Left lobe of liver (tissue), 2 donors: ENCODE measurements at regions not wholly inside any gene's neighbourhood (a gene's known extent, or its start where the extent isn't known, plus 50 kb on each side); places are given as distances from the start of the nearest gene placed in this dataset.
A peak's percentile ranks its signal among the peaks of the same experiment; 100 is the strongest.
"Not testable (repeated sequence)": the region's sequence is repeated elsewhere in the genome, so short reads cannot be mapped to it uniquely, and the experiment has no call there.

ENCODE experiments used
- ATAC-seq: fragments of 200-7000 bp; cut with Tn5 transposase; one replicate; pipeline ENCODE4 v1.9.1; 2020; ENCODE audit warnings: mild to moderate bottlenecking, moderate library complexity
- DNase-seq: peaks from one replicate; pipeline ENCODE4 v3.0.0-alpha.2; 2020; ENCODE audit warnings: low spot score
- donor health status: DM: no; HTN: no; CAD: no; lungs with moderate emphysema.
- donor health status: DM: no; HTN: yes; CAD: no.

- no peak for ATAC-seq
- no peak for DNase-seq
These were observed 195.6 kb upstream of the CFAP20DC start for GRCh38 chr3:59245300-59245858.

- ATAC-seq = no peak
- no peak for DNase-seq
These were observed 194.5 kb upstream of the CFAP20DC start for GRCh38 chr3:59244343-59244742.

GRCh38 chr3:59243476-59243875 is 193.7 kb upstream of the CFAP20DC start:
- DNase-seq = no peak
- no peak for ATAC-seq

GRCh38 chr3:59240666-59241255 is 190.9 kb upstream of the CFAP20DC start:
- DNase-seq (no peak), ATAC-seq (no peak)

DNA sequence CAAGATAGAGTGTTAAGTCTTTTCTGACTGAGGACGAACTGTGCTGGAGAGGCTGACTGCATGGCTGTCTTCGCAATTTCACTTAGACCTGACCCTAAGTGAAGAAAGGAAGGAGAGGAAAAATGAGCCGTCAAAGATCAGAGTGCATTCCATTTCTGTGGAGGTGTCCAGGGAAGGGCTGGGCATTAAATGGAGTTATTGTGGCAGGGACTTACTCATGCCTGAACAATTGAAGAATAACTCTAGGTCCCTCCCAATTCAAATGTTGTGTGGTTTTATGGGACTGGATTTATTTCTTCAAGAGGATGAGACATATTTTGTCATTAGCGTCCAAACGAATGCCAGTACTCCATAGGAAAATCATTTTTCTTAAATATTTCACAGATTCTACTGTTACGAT is 187.3 kb upstream of the CFAP20DC start:
- DNase-seq = no peak
- no peak for ATAC-seq

DNA sequence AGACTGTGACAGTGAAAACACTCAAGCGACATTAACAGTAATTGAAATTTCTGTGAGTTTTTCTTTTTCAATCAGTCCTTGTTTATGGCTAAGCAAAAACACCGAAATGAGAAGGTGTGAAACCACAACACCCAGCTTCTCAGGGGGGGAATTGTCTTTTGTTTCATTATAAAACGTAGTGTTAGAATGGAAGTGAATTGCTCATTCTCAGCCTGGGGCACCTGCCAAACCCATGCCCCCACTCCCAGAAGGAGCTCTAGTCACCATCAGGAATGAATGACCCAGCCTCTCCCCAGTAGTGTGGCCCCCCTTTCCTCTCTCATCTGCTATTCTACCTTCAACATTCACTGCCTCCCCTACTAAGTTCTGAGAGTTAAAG is 185.8 kb upstream of the CFAP20DC start:
- no peak for DNase-seq
- no peak for ATAC-seq

DNA sequence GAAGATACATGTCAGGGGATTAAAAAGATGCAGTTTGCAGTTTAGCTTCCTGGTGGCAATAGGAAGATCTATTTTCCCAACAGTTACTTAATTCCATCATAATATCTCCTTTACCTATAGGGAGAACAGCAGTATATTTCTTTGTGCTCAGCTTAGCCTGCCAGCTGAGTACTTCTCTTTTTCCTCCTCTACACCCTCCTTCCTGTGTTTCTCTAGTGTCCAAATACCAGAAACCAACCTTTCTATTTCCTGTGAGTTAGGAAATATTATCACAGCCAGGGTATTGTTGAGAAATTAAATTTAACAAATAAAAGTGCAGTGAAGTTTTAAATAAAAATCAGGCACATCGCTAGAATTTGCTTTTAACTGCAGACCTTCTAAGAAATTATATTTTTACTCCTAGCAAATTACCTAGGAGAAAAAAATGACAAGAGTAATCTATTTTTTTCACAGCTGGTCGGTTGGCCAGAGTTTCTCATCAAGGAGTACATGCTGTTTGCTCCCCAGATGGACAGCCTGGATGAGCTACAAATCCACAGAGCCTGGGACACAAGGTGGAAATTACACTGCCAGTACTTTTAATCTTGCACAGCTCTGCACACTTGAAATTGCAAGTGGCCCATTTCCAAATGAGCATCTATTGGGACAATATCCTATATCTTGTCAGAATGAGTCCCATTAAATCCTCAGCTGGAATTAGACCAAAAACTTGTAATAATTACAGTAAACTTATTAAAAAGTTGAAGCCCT is 185.2 kb upstream of the CFAP20DC start:
- DNase-seq = no peak
- no peak for ATAC-seq

DNA sequence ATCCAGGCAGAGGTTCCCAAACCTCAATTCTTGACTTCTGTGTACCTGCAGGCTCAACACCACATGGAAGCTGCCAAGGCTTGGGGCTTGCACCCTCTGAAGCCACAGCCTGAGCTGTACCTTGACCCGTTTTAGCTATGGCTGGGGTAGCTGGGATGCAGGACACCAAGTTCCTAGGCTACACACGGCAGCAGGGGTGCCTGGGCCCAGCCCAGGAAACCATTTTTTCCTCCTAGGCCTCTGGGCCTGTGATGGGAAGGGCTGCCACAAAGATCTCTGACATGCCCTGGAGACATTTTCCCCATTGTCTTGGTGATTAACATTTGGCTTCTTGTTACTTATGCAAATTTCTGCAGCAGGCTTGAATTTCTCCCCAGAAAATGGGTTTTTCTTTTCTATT is 180.6 kb upstream of the CFAP20DC start:
- ATAC-seq, DNase-seq: not testable (repeated sequence)

DNA sequence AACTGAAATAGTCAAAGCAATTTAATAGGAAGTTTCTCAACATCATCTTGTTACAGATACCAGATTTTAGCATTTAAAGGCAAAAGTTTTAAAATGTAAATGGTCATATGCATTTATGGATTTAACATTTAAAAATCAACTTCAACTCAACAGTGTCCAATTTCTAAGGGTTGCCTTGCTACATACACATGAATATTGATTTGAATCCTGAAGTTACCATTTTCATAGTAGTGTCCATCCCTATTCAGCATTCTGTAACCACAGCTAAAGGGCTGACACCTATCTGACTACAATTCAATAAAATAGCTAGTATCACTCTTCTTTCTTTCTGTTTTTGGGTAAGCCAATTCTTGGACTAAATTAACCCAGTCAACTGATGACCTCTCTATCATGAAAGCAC is 164.0 kb upstream of the CFAP20DC start:
- DNase-seq = no peak

DNA sequence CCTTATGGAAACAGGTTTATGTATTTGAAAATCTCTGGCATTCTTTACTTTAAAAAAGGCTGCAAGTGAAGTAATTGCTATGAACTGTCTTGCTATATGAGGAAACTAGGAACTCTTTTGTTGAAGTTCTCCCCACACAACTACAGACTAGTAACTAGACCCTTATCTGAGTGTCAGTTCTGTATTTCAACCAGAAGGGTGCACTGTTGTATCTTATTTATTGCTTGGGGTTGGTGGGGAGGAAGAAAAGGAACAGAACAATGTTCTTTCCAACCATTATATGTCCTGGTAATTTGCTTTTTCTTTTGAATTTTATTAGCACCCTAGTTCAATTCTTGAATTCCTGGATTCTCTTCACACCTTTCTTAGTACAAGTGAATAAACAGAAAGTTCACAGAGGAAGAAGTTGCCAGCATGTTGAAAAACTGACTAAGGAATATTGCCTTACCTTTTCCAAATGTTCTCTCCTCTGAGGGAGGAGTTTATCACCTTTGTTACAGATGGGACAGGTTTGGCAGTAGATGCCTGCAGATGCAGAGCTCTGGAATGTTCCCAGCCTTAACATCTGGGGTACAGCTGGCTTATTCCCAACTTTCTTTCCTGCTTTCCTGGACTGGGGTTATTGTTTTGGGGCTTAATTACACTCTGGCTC is 162.4 kb upstream of the CFAP20DC start:
- DNase-seq = no peak

More for the DNA sequence above, 164.0 kb upstream of the CFAP20DC start:
- ATAC-seq = no peak

DNA sequence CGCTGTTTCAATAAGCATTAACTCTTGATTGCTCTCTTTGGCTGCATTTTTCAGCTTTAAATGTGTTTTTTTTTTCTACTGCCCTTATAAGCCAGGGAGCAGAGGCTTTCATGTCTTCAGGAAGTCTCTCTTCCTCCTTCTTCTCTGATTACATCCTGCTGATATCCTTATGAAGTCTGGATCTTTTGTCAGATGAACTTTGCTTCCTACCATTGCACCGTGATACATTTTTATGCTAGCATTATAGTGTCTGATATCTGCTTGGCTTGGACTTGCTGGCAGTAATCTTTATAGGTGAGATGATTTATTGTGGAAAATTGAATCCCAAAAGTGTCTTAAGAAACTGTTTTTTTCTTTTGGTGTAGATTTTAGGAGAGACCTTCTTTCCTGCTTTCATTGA is 160.4 kb upstream of the CFAP20DC start:
- DNase-seq (no peak), ATAC-seq (no peak)

More for the DNA sequence above, 162.4 kb upstream of the CFAP20DC start:
- ATAC-seq = peak; percentile 89

GRCh38 chr3:59192473-59192872 is 142.6 kb upstream of the CFAP20DC start:
- DNase-seq = no peak

GRCh38 chr3:59191651-59192050 is 141.8 kb upstream of the CFAP20DC start:
- no peak for ATAC-seq
- DNase-seq = no peak

More at GRCh38 chr3:59192473-59192872, 142.6 kb upstream of the CFAP20DC start:
- ATAC-seq = no peak

DNA sequence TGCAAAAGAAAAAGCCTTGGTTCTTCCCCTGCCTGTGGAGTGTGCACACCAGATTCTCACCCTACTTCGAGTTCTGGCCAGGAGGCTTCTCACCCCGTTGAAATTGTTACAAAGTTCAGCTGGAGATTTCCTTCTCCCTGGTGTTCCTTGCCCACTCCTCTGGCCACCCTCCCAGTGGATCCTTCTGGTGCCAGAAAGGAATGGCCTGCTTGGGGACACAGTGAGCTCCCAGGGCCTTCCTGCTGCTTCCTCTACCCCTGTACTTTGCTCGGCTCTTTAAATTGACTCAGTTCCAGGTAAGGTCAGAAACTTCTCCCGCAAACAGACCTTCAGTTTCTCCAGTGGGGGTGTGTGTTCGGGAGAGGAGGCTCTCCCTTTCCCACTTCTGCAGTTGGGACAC is 140.1 kb upstream of the CFAP20DC start:
- ATAC-seq (peak; percentile 48), DNase-seq (no peak)

DNA sequence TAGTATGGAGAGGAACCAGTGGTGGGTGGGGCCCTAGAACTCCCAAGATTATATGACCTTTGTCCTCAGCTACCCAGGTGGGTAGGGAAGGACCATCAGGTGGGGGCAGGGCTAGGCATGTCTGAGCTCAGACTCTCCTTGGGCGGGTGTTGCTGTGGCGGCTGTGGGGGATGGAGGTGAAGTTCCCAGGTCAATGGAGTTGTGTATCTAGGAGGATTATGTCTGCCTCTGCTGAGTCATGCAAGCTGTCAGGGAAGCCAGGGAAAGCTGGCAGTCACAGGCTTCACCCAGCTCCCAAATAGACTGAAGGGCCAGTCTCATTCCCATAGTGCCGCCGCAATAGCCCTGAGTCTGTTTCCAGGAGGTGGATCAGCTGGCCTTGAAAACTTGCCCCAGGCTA is 139.7 kb upstream of the CFAP20DC start:
- no peak for DNase-seq

DNA sequence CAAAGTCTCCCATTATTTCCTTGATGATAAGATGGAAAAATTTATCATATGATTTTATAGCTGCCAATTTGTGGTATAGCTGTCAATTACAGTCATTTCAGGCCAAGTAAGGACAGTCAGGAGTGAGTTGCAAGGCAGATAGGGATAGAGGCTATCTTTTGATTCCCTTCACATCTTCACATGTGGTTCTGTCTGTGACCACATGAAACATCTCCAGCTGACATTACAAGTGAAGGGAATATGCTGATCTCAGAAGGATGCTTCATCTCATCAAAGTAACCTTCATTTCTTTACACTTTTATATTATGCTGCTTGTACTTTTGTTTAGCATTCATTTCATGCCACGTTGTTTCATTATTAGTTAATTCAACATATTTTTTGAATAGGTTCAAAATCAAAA is 136.9 kb upstream of the CFAP20DC start:
- DNase-seq (no peak), ATAC-seq (no peak)

More for the DNA sequence above, 139.7 kb upstream of the CFAP20DC start:
- ATAC-seq = peak; percentile 22

DNA sequence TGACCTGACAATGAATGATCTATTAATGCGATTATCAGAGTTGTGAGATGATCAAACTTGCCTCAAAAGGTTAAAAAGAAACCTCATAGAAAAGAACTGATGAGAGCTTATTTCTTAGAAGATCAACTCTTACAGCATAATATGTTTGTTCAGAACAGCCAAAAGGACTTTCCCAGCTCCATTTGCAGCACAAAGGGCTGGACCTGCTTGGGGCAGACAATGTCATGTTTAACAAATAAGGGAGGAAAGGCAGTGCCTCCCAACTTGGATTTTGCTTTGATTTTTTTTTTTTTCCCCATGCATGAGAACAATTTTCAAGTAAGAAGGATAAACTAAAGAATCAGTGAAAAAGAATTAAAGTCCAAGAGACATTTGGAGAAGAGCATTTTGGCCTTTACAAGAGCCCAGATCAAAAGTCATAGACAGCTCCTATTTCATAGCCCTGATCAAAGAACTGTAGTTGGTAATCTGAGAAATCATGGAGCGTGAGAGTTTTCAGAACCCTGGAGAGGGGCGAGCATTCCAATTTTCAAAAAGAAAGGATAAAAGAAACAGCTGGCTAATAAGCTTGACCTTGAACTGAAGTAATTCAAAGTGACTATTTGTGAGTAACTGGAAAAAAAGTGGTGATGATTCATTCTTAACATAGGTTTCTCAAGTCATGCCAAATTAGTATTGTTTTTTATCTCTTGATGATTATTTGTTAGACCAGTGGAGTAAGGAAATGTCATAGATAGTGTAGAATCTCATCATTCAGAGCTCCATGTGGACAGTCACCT is 136.0 kb upstream of the CFAP20DC start:
- DNase-seq (no peak), ATAC-seq (no peak)

DNA sequence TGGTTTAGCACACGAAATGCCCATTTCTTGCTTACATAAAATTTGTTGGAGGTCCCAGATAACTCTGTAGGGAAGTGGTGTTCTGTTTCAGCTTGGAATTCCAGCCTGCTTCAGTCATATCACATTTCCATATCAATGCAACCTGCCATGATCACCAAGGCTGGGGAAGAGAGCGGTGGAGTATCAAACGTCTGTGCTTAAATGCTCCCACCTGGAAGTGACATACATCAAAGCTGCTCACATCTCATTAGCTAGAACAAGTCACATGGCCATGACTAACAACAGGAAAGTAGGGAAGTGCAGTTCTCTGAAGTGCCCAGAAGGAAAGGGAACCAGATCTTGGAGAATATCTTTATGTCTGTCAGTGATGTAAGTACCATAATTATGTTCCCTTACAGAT is 130.2 kb upstream of the CFAP20DC start:
- DNase-seq (no peak), ATAC-seq (no peak)

DNA sequence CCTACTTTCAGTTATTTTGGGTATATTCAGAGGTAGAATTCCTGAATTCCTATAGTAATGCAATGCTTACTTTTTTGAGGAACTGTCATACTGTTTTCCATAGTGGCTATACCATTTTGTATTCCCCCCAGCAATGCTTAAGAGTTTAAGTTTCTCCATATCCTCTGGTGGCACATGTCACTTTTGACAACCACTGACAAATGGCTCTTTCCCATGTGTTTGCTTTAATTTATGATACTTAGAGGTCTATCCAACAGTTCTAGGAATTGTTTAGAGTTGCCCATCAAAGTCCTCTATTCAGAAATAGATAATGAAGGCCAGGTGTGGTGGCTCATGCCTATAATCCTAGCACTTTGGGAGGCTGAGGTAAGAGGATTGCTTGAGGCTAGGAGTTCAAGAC is 128.9 kb upstream of the CFAP20DC start:
- ATAC-seq (no peak), DNase-seq (no peak)

- DNase-seq (no peak), ATAC-seq (no peak)
These were observed 121.7 kb upstream of the CFAP20DC start for GRCh38 chr3:59171491-59171890.

- ATAC-seq, DNase-seq: not testable (repeated sequence)
These were observed 120.3 kb upstream of the CFAP20DC start for GRCh38 chr3:59170166-59170565.
